Loucy (cell line): ENCODE measurements at regions not wholly inside any gene's neighbourhood (a gene's known extent, or its start where the extent isn't known, plus 50 kb on each side); places are given as distances from the start of the nearest gene placed in this dataset.

Source experiments
- H2AFZ ChIP-seq: fragments of 200-600 bp; sonication (generic); 2 replicates; pipeline ENCODE4 v1.6.0; 2016; ENCODE audit warnings: antibody characterized with exemption, mild to moderate bottlenecking, low read length, moderate library complexity
- H3F3A ChIP-seq: fragments of 200-600 bp; 2 replicates; pipeline ENCODE4 v1.6.0; 2016; ENCODE audit warnings: antibody characterized with exemption, low read depth, mild to moderate bottlenecking
- H3K27me3 ChIP-seq: fragments of 200-600 bp; sonication (generic); 2 replicates; pipeline ENCODE4 v1.6.1; 2014; ENCODE audit warnings: low read length, mild to moderate bottlenecking; ENCODE audit not compliant: insufficient read depth, poor library complexity, severe bottlenecking
- H3K36me3 ChIP-seq: fragments of 200-600 bp; sonication (generic); 2 replicates; pipeline ENCODE4 v1.6.1; 2016; ENCODE audit warnings: low read length; ENCODE audit not compliant: insufficient read depth
- H3K4me1 ChIP-seq: fragments of 200-600 bp; sonication (generic); 2 replicates; pipeline ENCODE4 v1.5.1; 2014; ENCODE audit warnings: low read length, mild to moderate bottlenecking; ENCODE audit not compliant: insufficient read depth, poor library complexity, severe bottlenecking
- H3K4me2 ChIP-seq: fragments of 200-600 bp; sonication (generic); 2 replicates; pipeline ENCODE4 v1.6.0; 2014; ENCODE audit warnings: antibody characterized with exemption, low read length, low read depth, mild to moderate bottlenecking; ENCODE audit not compliant: poor library complexity, severe bottlenecking
- H3K4me3 ChIP-seq: fragments of 200-600 bp; sonication (generic); 2 replicates; pipeline ENCODE4 v1.5.1; 2014; ENCODE audit warnings: low read length, mild to moderate bottlenecking, mixed read lengths; ENCODE audit not compliant: poor library complexity, severe bottlenecking
- H3K79me2 ChIP-seq: fragments of 200-600 bp; sonication (generic); 2 replicates; pipeline ENCODE4 v1.6.1; 2014; ENCODE audit warnings: low read length; ENCODE audit not compliant: insufficient read depth
- H3K9ac ChIP-seq: fragments of 200-600 bp; sonication (generic); 2 replicates; pipeline ENCODE4 v1.6.0; 2014; ENCODE audit warnings: mild to moderate bottlenecking, low read depth, low read length, moderate library complexity; ENCODE audit not compliant: poor library complexity, severe bottlenecking
- H3K9me2 ChIP-seq: fragments of 200-600 bp; sonication (generic); replicated peaks from 2 replicates; pipeline ENCODE4 v1.6.1; 2016; ENCODE audit warnings: low read depth, low read length, mixed read lengths
- H3K9me3 ChIP-seq: fragments of 200-600 bp; sonication (generic); 2 replicates; pipeline ENCODE4 v1.6.1; 2014; ENCODE audit warnings: mild to moderate bottlenecking, antibody characterized with exemption, low read length, low read depth; ENCODE audit not compliant: insufficient read depth
- H4K20me1 ChIP-seq: fragments of 200-600 bp; sonication (generic); 2 replicates; pipeline ENCODE4 v1.6.0; 2014; ENCODE audit warnings: antibody characterized with exemption, low read length, mild to moderate bottlenecking; ENCODE audit not compliant: insufficient read depth, poor library complexity, severe bottlenecking
- EZH2phosphoT487 ChIP-seq: fragments of 200-600 bp; IDR thresholded peaks from 2 replicates; pipeline ENCODE4 v1.6.1; 2018; ENCODE audit warnings: antibody characterized with exemption, mild to moderate bottlenecking, moderate library complexity, borderline replicate concordance
- TF ChIP-seq, protein P1 (sequence below): fragments of 200-600 bp; sonication (generic); conservative IDR thresholded peaks from 2 replicates; pipeline ENCODE4 v1.5.1; 2014; ENCODE audit warnings: mild to moderate bottlenecking, antibody characterized with exemption, low read length

DNA sequence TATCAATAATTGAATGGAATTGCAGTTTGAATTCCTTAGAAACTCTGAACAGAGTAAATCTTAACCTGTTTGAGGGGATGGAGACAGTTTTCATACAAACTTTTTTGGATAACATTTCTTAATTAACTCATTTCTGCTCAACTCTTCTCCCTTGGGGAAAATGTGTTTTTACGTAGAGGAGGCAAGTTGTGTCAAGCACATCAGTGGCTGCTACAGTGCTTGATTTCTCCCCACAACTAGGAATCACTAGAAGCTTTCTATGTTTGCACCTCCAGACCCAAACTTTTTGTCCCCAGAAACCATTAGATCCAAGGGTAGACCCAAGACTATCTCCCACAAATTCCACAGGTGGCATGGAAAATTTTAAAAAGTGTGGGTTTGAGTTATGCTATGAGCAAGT is 658.9 kb upstream of the FSHR start:
- Histone ChIP-seq H3K36me3 (no peaks in the 10 kb centered on the region), H3K4me2 (no peak overlapping the region), H3K79me2 (no peaks in the 10 kb centered on the region), H3K9me2 (no peaks in the 10 kb centered on the region), H3F3A (no peaks in the 10 kb centered on the region), H4K20me1 (no peaks in the 10 kb centered on the region), H3K4me3 (no peak overlapping the region), H3K4me1 (no peaks in the 10 kb centered on the region), H3K27me3 (no peaks in the 10 kb centered on the region), H3K9ac (no peak overlapping the region), H3K9me3 (no peaks in the 10 kb centered on the region), H2AFZ (no peak overlapping the region)
- TF ChIP-seq, protein P1, sequence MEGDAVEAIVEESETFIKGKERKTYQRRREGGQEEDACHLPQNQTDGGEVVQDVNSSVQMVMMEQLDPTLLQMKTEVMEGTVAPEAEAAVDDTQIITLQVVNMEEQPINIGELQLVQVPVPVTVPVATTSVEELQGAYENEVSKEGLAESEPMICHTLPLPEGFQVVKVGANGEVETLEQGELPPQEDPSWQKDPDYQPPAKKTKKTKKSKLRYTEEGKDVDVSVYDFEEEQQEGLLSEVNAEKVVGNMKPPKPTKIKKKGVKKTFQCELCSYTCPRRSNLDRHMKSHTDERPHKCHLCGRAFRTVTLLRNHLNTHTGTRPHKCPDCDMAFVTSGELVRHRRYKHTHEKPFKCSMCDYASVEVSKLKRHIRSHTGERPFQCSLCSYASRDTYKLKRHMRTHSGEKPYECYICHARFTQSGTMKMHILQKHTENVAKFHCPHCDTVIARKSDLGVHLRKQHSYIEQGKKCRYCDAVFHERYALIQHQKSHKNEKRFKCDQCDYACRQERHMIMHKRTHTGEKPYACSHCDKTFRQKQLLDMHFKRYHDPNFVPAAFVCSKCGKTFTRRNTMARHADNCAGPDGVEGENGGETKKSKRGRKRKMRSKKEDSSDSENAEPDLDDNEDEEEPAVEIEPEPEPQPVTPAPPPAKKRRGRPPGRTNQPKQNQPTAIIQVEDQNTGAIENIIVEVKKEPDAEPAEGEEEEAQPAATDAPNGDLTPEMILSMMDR: no peak
- TF ChIP-seq EZH2phosphoT487: no peak

DNA sequence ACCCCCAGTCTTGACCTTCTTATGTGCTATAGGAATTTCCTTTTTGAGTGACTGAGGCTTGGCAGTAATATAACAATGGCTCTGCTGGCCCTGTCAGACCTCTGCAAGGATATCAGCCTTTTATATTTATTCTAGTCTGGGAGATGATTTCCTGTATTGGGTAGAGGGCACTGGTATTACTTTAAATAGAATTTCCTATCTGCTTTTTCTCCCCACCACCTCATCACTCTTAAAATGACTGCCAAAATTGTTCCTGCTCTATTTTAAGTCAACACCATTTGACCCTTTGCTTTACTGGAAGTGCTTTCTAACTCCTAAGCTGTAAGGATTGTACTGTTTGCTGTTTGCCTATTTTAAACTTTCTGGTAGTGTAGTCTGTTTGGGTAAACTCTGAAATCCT is 658.4 kb upstream of the FSHR start:
- Histone ChIP-seq H3K9me3 (no peaks in the 10 kb centered on the region), H3K9ac (no peak overlapping the region), H3K4me1 (no peaks in the 10 kb centered on the region), H3K9me2 (no peaks in the 10 kb centered on the region), H3K79me2 (no peaks in the 10 kb centered on the region), H3K4me2 (no peak overlapping the region), H4K20me1 (no peaks in the 10 kb centered on the region), H3K4me3 (no peak overlapping the region), H3F3A (no peaks in the 10 kb centered on the region), H3K36me3 (no peaks in the 10 kb centered on the region), H2AFZ (no peak overlapping the region), H3K27me3 (no peaks in the 10 kb centered on the region)
- TF ChIP-seq, protein P1: no peak
- no peak for TF ChIP-seq EZH2phosphoT487

DNA sequence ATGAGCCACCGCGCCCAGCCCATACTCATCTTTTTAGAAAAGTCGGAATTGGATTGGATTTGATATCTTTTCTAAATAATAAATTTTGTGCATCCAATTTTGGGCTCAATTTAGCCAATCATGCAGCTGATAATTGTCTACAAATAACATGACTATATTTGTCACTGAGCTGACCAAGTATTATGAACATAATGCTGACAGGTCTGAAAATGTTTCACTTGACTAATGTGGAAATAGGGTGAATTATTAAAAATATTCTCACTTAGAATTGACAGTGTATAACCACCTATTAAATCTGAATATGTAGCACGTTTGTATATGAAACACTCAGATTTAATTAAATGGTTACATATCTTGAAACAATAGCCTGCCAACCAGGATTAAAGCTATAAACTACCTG is 657.2 kb upstream of the FSHR start:
- Histone ChIP-seq H3K79me2 (no peaks in the 10 kb centered on the region), H3K4me3 (no peak overlapping the region), H3K4me2 (no peak overlapping the region), H3K9me3 (no peaks in the 10 kb centered on the region), H3K27me3 (no peaks in the 10 kb centered on the region), H2AFZ (no peak overlapping the region), H3K4me1 (no peaks in the 10 kb centered on the region), H3K9me2 (no peaks in the 10 kb centered on the region), H3K36me3 (no peaks in the 10 kb centered on the region), H4K20me1 (no peaks in the 10 kb centered on the region), H3F3A (no peaks in the 10 kb centered on the region), H3K9ac (no peak overlapping the region)
- TF ChIP-seq, protein P1: no peak
- no peak for TF ChIP-seq EZH2phosphoT487
